Body of pancreas (tissue), 4 donors: ENCODE measurements at regions not wholly inside any gene's neighbourhood (a gene's known extent, or its start where the extent isn't known, plus 50 kb on each side); places are given as distances from the start of the nearest gene placed in this dataset.

Source experiments
- POLR2A ChIP-seq, 3 donors: fragments of 450-650 bp; IDR thresholded peaks; one replicate each; pipeline ENCODE4 v1.6.1; 2016; ENCODE audit warnings: antibody characterized with exemption in 3 of 3, mild to moderate bottlenecking in 2 of 3
- TF ChIP-seq, protein P1 (sequence below), 7 experiments: fragments of 450-650 bp in 4 of 7; fragments of 200-600 bp in 3 of 7; sonication (generic) in 3 of 7; IDR thresholded peaks; one replicate each; pipeline ENCODE4 v1.5.1; 2016 to 2019; ENCODE audit warnings: antibody characterized with exemption in 7 of 7

DNA sequence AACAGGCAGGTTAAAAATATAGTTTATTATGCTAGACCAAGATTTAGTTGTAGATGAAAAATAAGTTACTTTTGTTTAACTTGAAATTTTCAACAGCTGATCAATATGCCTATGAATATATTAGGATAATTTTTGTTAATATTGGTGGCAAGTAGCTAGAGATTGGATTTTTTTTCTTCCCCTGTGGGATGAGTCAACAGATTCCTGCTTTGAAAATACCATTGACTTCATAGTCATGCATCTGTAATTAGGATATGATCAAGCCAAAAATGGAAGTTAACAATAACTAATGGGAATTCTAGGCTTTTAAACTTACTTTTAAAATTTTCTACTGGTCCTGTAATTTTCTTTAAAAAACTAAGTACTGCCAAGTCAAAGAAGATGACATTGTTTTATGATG, 211.7 kb downstream of the ZIC1 start:
- TF ChIP-seq, protein P1, sequence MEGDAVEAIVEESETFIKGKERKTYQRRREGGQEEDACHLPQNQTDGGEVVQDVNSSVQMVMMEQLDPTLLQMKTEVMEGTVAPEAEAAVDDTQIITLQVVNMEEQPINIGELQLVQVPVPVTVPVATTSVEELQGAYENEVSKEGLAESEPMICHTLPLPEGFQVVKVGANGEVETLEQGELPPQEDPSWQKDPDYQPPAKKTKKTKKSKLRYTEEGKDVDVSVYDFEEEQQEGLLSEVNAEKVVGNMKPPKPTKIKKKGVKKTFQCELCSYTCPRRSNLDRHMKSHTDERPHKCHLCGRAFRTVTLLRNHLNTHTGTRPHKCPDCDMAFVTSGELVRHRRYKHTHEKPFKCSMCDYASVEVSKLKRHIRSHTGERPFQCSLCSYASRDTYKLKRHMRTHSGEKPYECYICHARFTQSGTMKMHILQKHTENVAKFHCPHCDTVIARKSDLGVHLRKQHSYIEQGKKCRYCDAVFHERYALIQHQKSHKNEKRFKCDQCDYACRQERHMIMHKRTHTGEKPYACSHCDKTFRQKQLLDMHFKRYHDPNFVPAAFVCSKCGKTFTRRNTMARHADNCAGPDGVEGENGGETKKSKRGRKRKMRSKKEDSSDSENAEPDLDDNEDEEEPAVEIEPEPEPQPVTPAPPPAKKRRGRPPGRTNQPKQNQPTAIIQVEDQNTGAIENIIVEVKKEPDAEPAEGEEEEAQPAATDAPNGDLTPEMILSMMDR (IDR thresholded peaks at IDR 0.05): no peak
- no peak for TF ChIP-seq POLR2A (IDR thresholded peaks at IDR 0.05)
